T1000 (cell line): ENCODE measurements at regions not wholly inside any gene's neighbourhood (a gene's known extent, or its start where the extent isn't known, plus 50 kb on each side); places are given as distances from the start of the nearest gene placed in this dataset.
"Not testable (repeated sequence)": the region's sequence is repeated elsewhere in the genome, so short reads cannot be mapped to it uniquely, and the experiment has no call there.

Source experiments
- DNase-seq: peaks from one replicate; lab custom pipeline; 2025; ENCODE audit warnings: mixed read lengths; lab: John Stamatoyannopoulos, UW

DNA sequence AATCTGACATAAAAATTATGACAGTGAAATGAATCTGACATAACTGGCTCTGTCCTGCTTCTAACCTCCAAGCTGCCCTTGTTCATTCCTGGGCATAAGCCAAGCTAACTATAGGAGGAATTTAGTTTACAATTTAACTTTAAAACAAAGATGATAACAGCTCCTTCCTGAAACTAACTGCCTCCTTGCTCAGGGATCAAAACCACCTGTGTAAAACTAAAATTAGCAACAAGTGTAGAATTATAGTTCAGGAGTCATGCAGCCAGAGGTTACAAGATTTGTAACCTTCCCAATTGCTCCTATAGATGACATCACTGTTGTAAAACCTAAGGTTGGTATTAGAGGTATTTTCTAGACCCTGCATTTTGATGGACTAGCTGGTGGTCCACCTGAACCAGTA, 256.4 kb upstream of the POM121L12 start:
- no peak for DNase-seq

DNA sequence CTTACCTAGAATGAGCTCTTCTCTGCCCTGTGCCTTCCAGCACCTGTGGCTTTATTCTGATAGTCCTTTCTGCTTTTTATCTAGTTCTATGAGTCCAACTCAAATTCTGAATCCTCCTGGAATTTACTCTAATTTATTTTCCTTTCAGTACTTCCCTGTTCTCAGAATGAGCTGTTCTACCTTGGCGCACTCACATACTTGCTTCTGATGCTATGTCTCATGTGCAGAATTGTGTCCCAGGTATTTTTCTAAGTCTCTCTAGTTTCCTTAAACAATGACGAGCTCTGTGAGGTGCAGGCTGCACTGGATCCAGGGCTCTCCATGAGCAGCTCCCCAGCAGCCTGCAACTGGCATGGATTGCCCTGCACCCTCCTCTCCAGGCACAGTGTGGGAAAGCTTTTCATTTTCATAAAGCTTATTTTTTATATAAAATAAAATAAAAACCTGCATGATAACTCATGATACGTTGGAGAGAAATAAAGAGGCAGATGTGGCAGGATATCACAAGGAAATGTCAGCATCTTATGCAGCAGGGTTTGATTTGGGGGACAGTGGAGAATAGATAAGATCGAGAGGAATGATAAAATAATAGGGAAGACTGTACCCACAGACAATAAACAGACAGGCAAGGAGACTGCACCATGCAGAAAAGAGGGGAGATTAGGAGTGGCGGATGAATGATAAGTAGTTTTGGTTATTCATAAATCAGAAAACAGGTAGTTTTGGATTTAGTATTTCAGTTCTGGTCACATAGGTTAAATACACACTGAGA, 258.2 kb upstream of the POM121L12 start:
- no peak for DNase-seq

DNA sequence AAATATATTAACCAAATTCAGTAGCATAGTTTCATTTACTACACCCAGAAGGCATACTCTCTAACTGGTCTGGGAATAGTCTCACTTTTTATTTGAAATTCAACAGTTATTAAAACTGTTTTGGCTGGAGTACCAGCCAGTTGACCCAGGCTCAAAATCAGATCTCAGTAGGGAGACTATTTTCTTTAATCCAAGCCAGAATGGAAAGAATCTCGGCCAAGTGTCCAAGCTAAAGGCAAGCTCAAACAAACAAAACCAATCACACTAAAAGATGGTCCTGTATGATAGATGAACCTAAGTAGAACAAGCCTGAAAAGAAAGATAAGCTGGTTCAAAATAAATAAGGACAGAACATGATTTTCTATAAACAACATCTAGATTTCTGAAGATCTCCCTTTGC, 259.6 kb upstream of the POM121L12 start:
- DNase-seq = no peak

DNA sequence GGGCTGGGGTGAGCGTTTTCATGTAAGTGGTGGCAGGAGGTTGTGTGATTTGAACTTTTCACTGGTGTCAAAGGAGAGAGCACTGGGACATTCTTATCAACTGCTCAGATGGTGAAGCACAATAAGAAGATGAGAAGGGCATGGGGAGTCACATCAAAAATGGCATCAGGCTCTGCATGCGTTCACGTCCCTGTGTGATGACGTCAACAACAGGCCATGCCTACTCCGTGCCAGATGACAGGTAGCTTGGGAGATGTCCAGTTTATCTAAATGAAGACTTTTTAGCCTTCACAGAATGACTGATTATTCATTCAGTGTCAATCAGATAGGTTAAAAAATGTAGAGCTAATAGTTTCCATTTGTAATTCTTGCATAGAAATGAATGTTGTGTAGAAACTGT, 264.3 kb upstream of the POM121L12 start:
- DNase-seq = no peak

DNA sequence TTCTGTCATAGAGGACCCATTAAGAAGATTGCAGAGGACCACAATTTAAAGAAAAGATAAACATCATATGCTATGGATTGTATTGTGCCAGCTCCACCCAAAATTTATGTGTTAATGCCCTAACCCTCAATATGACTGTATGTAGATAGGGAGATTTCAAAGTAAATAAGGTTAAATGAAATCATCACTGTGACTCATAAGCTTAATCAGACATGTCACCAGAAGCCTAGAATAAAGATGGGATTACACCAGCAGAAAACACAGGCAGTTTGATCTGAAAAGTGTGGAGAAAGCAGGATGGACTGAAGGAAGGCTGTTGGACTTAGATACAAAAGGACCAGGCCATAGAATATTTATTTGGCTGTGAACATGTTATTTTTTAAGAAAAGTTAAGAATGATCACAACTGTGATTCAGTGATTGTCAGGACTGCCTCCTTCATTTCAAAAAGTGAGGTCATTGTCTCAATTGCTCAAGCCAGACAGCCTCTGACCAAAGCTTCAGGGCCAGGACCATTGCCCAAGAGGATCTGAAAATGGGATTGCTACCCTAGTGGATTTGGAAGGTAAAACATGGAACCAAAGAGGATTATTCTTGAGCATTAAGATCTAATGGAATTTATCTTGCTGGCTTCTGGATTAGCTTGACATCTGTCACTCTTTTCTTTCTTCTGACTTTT, 270.8 kb upstream of the POM121L12 start:
- no peak for DNase-seq

DNA sequence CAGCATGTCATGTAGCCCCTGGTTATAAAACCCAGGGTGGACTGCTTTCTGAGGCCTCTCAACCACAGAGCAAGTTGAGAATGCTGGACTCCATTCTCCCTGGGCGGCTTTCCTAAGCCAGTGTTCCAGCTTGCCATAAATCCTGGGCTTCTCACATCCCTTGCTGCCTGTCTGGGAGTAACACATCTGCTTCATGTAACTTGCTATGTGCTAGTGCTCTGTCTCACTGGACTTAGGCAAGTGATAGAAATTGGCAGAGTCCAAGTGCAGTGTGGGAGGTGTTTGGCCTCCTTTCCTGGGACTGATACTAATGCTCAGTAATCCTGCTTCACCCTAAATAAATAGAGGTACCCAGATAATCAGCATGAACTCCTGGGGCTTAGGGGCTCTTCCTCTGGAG, 277.1 kb upstream of the POM121L12 start:
- no peak for DNase-seq

DNA sequence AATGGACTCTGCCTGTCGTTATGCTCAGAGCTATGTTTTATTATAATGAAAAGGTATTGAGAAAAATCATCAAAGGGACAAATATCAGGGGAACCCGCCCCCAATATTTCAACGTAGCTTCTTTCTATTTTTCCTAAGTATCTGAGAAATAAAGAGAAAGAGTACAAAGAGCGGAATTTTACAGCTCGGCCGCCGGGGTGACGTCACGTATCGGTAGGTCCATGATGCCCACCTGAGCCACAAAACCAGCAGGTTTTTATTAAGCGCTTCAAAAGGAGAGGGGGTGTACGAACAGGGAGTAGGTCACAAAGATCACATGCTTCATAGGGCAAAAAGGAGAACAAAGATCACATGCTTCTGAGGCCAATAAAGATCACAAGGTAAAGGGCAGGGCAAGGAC, 281.6 kb upstream of the POM121L12 start:
- DNase-seq = no peak

DNA sequence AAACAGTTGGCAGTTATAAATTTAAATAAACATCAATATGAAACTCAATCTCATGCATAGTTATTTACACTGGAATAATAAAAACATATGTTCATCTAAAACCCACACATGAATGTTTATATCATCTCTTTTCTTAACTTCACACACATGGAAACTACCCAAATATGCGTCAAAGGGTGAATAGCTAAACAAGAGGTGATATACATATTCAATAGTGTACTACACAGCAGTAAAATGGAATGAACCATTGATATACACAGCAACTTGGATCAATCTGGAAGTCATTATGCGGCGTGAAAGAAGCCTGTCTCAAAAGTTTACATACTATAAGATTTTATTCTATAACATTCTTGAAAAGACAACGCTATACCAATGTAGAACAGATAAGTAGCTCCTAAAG, 282.5 kb upstream of the POM121L12 start:
- DNase-seq = no peak

DNA sequence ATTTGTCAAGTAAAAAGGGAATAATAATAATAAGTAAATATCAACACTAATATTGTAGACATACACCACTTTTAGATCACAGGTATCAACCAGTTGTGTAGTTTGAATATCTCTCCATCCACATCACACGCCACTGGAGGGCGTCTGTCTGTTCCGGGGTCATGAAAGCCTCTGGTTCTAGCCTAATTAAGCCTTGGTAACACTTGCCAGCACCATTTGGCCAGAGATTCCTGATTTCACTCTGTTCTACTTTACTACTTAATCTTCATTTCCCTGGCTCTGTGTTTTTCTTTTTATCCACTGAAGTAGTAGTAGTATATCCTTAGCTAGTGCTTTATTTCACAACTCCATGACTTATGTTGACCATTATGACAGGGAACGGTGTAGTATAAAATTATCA, 285.6 kb upstream of the POM121L12 start:
- DNase-seq = no peak

DNA sequence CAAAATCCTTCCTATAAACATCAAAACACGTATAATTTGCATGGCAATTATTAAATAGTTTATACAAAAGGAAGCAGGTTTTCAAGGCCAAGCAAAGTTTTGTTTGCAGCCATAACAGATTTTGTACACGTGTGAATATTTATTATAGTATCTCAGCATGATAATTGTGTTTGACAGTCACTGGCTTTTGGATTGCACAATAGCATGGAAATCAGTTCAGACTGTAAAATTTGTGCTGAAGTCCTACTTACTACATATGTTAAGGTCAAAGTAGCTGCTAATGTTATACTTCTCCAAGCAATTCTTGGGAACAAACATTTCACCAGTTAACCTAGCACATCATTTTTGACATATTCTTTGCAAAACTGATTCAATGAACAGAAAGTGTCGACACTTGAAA, 287.6 kb upstream of the POM121L12 start:
- no peak for DNase-seq

DNA sequence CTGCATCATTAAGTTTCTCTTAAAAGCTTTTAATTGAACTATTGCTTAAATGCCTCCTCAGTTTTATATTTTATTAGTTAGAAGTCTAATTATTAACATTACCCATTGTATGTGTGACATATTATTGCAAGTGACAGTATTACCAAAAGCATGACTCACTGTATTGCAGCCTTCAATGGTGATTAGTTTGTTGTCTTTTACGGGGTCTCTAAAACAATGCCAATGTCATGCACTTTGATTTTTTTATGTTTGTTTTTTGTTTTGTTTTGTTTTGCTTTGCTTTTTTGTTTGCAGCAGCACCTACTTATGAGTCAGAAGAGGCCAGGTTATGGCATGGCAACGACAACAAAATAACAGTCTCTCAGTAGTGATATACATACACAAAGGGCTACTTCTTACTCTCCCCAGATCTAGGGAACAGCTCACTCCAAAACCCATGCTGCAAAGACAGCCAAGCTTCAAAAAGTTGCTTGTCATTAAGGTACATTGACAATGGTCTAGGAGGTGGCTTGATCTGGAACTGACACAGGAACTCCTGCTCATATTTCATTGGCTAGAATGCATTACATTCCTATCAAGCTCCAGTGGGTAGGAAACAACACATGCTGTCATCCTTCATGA, 293.7 kb upstream of the POM121L12 start:
- no peak for DNase-seq

DNA sequence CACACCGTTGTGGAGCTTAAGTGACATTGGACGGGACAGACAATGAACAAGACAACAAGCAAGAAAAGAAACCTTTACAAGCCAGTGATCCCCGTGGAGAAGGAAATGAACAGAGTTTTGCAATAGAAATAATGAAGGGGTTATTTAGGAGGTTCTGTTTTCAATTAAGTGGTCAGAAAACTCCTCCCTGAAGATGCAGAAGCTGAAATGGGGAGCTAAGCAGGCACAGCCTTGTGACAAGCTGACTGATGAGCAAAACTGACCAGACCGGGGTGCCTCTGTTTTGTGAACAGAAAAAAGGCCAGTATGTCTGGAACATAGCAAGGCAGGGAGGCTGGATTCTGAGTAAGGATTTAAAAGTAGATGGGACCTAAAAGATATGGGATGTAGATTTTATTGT, 299.8 kb upstream of the POM121L12 start:
- DNase-seq = no peak

DNA sequence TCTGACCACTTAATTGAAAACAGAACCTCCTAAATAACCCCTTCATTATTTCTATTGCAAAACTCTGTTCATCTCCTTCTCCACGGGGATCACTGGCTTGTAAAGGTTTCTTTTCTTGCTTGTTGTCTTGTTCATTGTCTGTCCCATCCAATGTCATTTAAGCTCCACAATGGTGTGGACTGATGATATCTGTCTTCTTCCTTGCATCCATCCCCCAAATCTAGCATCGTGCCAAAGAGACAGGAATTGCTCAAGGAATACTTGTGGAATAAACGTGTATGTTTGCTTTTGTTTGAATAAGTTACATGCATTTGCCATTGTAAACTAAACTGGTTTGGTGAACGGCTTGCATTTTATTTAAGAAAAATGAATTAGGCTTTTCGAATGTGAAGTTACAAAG, 306.8 kb upstream of the POM121L12 start:
- DNase-seq = not testable (repeated sequence)

DNA sequence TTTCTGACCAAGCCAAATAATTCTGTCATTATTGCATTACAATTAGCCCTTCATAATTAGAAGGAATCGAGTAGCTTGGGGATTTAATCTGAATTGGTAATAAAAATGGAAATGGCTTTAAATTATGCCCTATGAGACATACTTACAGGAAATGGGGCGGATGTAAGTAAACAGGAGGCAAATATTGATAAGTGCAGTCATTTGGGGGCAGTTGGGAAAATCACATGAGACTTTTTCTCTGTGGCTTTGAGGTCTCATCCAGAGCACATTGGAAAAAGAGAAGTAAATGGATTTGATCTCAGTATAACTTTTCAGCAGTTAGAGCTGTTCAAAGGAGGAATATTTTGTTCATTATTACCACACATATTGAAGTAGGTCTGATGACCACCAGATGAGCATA, 307.8 kb upstream of the POM121L12 start:
- DNase-seq = no peak

DNA sequence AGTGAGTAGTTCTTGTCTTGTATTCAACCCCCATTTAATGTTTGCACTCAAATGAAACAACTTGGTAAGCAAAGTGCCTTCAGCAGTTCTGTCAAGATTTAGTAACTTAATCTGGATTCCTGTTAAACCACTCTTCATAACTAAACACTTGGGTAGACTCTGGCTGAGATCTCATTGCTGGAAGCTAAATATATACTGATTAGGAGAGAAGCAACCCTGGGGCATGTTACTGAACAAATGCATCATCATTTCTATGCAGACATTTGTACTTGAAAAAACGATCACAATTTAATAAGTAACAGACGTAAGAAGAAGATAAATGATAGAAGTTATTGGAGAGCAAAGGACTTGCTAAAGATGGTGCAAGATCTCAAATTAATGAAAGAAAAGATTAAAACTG, 308.4 kb upstream of the POM121L12 start:
- DNase-seq = no peak

DNA sequence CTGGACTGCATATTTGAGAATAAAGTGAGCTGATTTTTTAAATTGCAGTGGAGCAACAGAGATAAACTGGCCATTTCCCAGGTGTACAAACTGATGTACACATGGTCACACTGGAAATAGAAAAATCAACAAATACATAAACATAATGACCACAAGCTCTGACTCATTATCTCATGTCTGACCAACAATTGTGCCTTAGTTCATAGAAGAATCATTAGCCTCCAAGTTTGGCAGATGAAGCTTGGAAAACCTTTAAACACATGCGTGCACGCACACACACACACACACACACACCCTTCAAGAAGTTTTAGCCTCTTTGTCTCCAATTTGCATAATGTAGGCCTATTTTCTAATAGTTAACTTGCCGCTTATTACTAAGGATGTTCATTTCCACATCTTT, 308.9 kb upstream of the POM121L12 start:
- no peak for DNase-seq

DNA sequence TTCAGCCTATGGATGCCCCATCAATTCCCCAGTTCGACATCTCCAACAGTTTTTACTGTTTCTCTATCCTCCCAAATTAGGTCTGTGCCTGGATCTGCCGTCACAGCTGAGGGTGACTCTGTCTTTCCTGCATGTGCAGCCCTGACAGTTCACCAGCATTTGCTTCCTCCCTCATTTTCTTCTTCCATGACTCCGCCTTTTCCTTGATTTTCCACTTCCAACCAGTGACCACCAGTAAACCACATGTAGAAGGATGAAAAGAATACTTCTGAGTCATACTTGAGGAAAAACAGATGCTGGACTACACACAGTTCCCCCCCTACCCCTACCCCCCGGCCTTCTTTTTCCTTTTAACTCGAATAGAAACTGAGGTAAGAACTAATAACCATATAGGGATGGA, 311.8 kb upstream of the POM121L12 start:
- no peak for DNase-seq

DNA sequence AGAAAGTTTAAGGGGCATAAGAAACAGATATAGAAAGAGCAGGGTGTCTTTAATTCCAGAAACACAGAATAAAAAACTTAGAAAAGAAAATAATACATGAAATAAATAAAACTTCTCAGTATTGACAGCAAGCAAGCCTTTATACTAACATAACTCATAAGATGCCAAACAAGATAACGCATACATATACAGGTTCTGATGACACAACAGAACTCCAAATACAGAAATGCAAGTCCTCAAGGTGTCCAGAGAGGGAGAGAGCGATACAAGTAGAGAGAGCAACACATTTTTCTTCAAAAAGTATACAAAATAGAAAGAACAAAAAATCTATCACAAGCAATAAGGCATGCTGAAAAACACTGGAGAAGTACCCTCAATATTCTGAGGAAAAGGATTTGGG, 314.6 kb upstream of the POM121L12 start:
- no peak for DNase-seq

DNA sequence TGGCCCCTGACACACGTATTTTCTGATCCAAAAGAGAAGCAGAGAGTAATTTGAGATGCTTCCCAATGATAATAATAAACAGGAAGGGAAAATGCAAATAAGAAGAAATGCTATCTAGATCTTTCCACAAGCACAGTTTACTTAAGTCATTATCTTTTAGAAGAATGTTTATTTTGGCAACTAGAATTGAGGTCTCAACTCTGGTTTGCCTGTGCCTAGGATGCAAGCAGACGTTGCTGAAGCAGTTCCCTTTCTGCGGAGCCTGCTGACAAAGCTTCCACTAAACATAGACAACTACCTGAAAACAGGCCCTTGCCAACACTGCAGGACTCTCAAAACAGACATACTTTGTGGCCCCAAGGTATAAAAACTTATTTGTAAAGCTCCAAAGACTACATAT, 315.8 kb upstream of the POM121L12 start:
- DNase-seq = no peak

DNA sequence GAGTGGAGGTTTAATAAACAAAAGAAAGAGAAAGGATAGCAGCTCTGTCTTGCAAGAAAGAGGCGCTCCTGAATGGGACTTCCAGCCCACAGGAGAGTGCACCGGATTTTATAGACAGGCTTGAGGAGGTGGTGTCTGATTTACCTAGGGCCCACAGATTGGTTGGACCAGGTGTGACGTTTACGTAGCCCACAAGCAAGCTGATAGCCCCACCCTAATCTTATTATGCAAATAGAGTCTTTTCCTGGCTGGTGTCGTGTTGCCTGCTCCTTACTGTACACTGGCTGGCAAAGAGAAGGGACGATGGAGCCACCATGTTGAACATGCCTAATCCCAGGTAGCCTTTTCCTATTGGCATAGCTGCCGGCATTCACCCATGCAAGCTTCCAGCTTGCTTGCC, 319.7 kb upstream of the POM121L12 start:
- no peak for DNase-seq

DNA sequence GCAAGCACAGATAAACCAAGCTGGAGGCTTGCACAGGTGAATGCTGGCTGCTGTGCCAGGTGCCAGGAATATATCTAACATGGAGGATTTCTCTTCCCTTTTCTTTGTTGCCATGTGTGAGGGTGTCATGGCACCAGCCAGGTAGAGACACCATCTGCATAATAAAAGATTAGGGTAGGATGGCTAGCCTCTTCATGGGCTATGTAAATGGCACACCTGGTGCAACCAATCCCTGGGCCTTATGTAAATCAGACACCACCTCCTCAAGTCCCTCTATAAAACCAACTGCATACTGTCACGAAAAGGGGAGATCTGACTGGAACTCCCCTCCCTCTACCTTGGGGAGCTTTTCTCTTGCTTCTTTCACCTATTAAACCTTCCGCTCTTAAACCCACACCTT, 322.5 kb upstream of the POM121L12 start:
- no peak for DNase-seq

DNA sequence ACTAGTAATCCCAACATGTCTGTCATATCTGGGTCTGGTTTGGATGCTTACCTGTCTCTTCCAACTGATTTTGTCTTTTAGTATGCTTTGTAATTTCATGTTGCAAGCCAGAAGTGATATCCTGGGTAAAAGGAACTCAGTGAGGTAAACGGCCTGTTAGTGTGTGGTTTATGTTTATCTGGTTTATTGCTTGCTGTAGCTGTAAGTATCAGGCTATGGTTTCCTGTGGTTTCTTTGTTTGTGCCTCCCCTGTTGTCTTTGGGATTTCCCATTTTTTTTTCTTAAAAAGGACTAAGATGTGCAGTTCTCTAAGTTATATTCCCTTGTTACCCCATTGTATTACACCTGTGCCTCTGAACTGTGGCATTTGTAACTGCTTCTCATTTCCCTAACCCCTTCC, 323.5 kb upstream of the POM121L12 start:
- DNase-seq = no peak

DNA sequence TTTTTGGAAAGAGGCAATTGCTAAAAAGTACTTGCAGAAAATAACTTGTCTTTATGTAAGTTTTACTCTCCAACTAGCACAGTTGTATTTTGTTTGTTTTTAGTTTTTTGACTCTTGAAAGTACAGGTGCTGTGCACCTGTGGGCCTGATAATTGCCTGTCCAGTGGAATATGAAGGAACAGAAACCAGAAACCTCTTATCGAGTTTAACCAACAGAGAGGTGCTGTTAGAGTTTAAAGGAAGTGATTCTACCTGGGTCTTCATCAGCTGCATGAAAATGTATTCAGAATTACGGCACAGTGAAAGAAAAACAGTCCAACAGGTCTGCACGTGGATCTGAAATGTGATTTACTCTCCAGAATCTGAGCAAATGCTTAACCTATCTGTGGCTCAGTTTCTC, 326.6 kb upstream of the POM121L12 start:
- no peak for DNase-seq

DNA sequence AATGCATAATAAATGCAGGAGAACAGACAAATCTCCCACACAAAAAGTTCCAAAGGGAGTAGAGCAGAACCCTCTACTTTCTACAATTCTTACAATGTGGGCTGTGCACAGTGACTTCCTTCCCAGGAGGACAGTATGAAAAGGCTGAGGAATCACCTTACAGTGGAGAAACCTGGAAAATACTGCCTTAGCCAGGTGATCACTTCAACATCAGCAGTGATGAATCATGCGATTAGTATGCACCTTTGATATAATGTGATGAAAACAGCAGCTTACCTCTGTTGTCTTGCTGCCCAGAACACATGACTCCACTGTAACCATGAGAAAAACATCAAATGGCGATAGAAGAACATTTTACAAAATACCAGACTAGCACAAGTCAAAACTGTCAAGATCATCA, 329.7 kb upstream of the POM121L12 start:
- DNase-seq = no peak
